GM23338 (cell line): ENCODE measurements at regions not wholly inside any gene's neighbourhood (a gene's known extent, or its start where the extent isn't known, plus 50 kb on each side); places are given as distances from the start of the nearest gene placed in this dataset.

Experiments
- ATAC-seq: fragments of 200-7000 bp; cut with Tn5 transposase; 3 replicates; pipeline ENCODE4 v1.9.1; 2020
- DNase-seq: peaks from one replicate; pipeline ENCODE4 v3.0.0-alpha.2; 2015; ENCODE audit warnings: low spot score
- H2AFZ ChIP-seq: fragments of 200-600 bp; sonication (generic); 2 replicates; pipeline ENCODE4 v1.8.0; 2016; ENCODE audit warnings: antibody characterized with exemption, mild to moderate bottlenecking, moderate library complexity
- H3F3A ChIP-seq: fragments of 200-600 bp; sonication (generic); replicated peaks from 2 replicates; pipeline ENCODE4 v1.8.0; 2017; ENCODE audit warnings: antibody characterized with exemption, mixed run types, low read depth
- H3K27ac ChIP-seq: fragments of 200-600 bp; sonication (generic); 2 replicates; pipeline ENCODE4 v1.6.1; 2016; ENCODE audit warnings: low read depth
- H3K27me3 ChIP-seq: fragments of 200-600 bp; sonication (generic); 2 replicates; pipeline ENCODE4 v1.8.0; 2016; ENCODE audit warnings: mild to moderate bottlenecking, mixed run types, moderate library complexity; ENCODE audit not compliant: insufficient read depth
- H3K36me3 ChIP-seq: fragments of 200-600 bp; sonication (generic); 2 replicates; pipeline ENCODE4 v1.8.0; 2016; ENCODE audit warnings: mild to moderate bottlenecking; ENCODE audit not compliant: insufficient read depth
- H3K4me1 ChIP-seq: fragments of 200-600 bp; sonication (generic); 2 replicates; pipeline ENCODE4 v1.8.0; 2016; ENCODE audit warnings: mild to moderate bottlenecking, moderate library complexity; ENCODE audit not compliant: insufficient read depth
- H3K4me2 ChIP-seq: fragments of 200-600 bp; sonication (generic); 2 replicates; pipeline ENCODE4 v1.7.1; 2017; ENCODE audit warnings: mixed run types
- H3K4me3 ChIP-seq: fragments of 200-600 bp; sonication (generic); 2 replicates; pipeline ENCODE4 v1.6.1; 2016; ENCODE audit warnings: mixed run types
- H3K79me2 ChIP-seq: fragments of 200-600 bp; sonication (generic); replicated peaks from 2 replicates; pipeline ENCODE4 v1.8.0; 2017; ENCODE audit warnings: mild to moderate bottlenecking; ENCODE audit not compliant: insufficient read depth
- H3K9me2 ChIP-seq: fragments of 200-600 bp; sonication (generic); 2 replicates; pipeline ENCODE4 v1.8.0; 2017; ENCODE audit not compliant: insufficient read depth
- H4K20me1 ChIP-seq: fragments of 200-600 bp; sonication (generic); replicated peaks from 2 replicates; pipeline ENCODE4 v1.8.0; 2017; ENCODE audit warnings: mild to moderate bottlenecking; ENCODE audit not compliant: insufficient read depth
- H3K27ac Mint-ChIP-seq: 2 replicates; pipeline ENCODE4 v1.8.0; 2020; ENCODE audit warnings: inconsistent platforms, mild to moderate bottlenecking, moderate library complexity, mixed read lengths
- H3K27me3 Mint-ChIP-seq: 3 replicates; pipeline ENCODE4 v1.8.0; 2022; ENCODE audit warnings: low read depth, mild to moderate bottlenecking, moderate library complexity, mixed read lengths, inconsistent platforms; ENCODE audit not compliant: insufficient read depth, poor library complexity
- H3K36me3 Mint-ChIP-seq: 3 replicates; pipeline ENCODE4 v1.8.0; 2021; ENCODE audit warnings: low read depth, mild to moderate bottlenecking, inconsistent platforms, moderate library complexity, mixed read lengths
- H3K4me1 Mint-ChIP-seq: 3 replicates; pipeline ENCODE4 v1.8.0; 2020; ENCODE audit warnings: mild to moderate bottlenecking, inconsistent platforms, mixed read lengths
- H3K4me3 Mint-ChIP-seq: 3 replicates; pipeline ENCODE4 v1.8.0; 2021; ENCODE audit warnings: moderate library complexity, mild to moderate bottlenecking, inconsistent platforms, mixed read lengths
- H3K9me3 Mint-ChIP-seq: 3 replicates; pipeline ENCODE4 v1.8.0; 2020; ENCODE audit warnings: moderate library complexity, mild to moderate bottlenecking, inconsistent platforms, mixed read lengths
- CREB1 ChIP-seq: fragments of 250-450 bp; sonication (Bioruptor Pico); IDR thresholded peaks from 2 replicates; pipeline ENCODE4 v1.5.0; 2020; ENCODE audit warnings: low read depth, mild to moderate bottlenecking, moderate library complexity
- EZH2 ChIP-seq: fragments of 200-600 bp; sonication (generic); IDR thresholded peaks from one replicate; pipeline ENCODE4 v1.8.0; 2017; ENCODE audit warnings: antibody characterized with exemption, mild to moderate bottlenecking, low read depth; ENCODE audit not compliant: unreplicated experiment
- EZH2phosphoT487 ChIP-seq: fragments of 200-600 bp; sonication (generic); IDR thresholded peaks from one replicate; pipeline ENCODE4 v1.8.1; 2018; ENCODE audit warnings: antibody characterized with exemption; ENCODE audit not compliant: unreplicated experiment
- JUNB ChIP-seq: IDR thresholded peaks from one replicate; pipeline ENCODE4 v1.6.1; 2016; ENCODE audit warnings: antibody characterized with exemption; ENCODE audit not compliant: unreplicated experiment
- NANOG ChIP-seq: IDR thresholded peaks from 2 replicates; pipeline ENCODE4 v1.6.1; 2016; ENCODE audit warnings: antibody characterized with exemption, borderline replicate concordance
- POLR2AphosphoS5 ChIP-seq: IDR thresholded peaks from 2 replicates; pipeline ENCODE4 v1.6.1; 2016; ENCODE audit warnings: antibody characterized with exemption, low read depth
- ZNF114 ChIP-seq: fragments of 250-450 bp; sonication (Bioruptor Pico); IDR thresholded peaks from 2 replicates; pipeline ENCODE4 v1.5.0; 2020; ENCODE audit warnings: mild to moderate bottlenecking, moderate library complexity
- ZNF331 ChIP-seq: fragments of 250-450 bp; sonication (Bioruptor Pico); IDR thresholded peaks from 2 replicates; pipeline ENCODE4 v1.5.0; 2020; ENCODE audit warnings: low read depth, mild to moderate bottlenecking, moderate library complexity
- TF ChIP-seq, protein P1 (sequence below): IDR thresholded peaks from 2 replicates; pipeline ENCODE4 v1.6.1; 2016; ENCODE audit warnings: antibody characterized with exemption
- TF ChIP-seq, protein P2 (sequence below): fragments of 250-450 bp; sonication (Bioruptor Pico); IDR thresholded peaks from 2 replicates; pipeline ENCODE4 v1.5.0; 2020; ENCODE audit warnings: mild to moderate bottlenecking, moderate library complexity
- TF ChIP-seq, protein P3 (sequence below), 2 experiments: fragments of 200-600 bp in 1 of 2; sonication (generic) in 1 of 2; conservative IDR thresholded peaks; 2 replicates each; pipeline versions ENCODE4 v1.5.1 to v1.6.1; 2016 to 2017; ENCODE audit warnings: antibody characterized with exemption in 2 of 2, low read depth in 2 of 2, mild to moderate bottlenecking in 2 of 2, moderate library complexity in 1 of 2

- ATAC-seq = no peak
- Mint-ChIP-seq H3K36me3 (no peaks in the 10 kb centered on the region), H3K4me1 (no peaks in the 10 kb centered on the region), H3K4me3 (no peak overlapping the region), H3K27me3 (no peaks in the 10 kb centered on the region), H3K9me3 (no peaks in the 10 kb centered on the region; the same call in 2 of the 3 replicates), H3K27ac (no peak overlapping the region)
- Histone ChIP-seq H3K4me2 (no peak overlapping the region), H3K36me3 (no peaks in the 10 kb centered on the region), H3K27ac (no peak overlapping the region), H3F3A (no peaks in the 10 kb centered on the region), H3K27me3 (no peaks in the 10 kb centered on the region), H3K79me2 (no peaks in the 10 kb centered on the region), H3K4me3 (no peak overlapping the region), H4K20me1 (no peaks in the 10 kb centered on the region), H3K4me1 (no peaks in the 10 kb centered on the region), H2AFZ (no peak overlapping the region), H3K9me2 (no peaks in the 10 kb centered on the region)
- TF ChIP-seq NANOG (no peak), EZH2phosphoT487 (no peak), CREB1 (CRISPR knock-in tag) (no peak), ZNF114 (CRISPR knock-in tag) (no peak), EZH2 (no peak)
- TF ChIP-seq, protein P1, sequence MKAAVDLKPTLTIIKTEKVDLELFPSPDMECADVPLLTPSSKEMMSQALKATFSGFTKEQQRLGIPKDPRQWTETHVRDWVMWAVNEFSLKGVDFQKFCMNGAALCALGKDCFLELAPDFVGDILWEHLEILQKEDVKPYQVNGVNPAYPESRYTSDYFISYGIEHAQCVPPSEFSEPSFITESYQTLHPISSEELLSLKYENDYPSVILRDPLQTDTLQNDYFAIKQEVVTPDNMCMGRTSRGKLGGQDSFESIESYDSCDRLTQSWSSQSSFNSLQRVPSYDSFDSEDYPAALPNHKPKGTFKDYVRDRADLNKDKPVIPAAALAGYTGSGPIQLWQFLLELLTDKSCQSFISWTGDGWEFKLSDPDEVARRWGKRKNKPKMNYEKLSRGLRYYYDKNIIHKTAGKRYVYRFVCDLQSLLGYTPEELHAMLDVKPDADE = no peak
- DNase-seq = no peak
These were observed 261.8 kb upstream of the MYOCD start for GRCh38 chr17:12403881-12404398.

GRCh38 chr17:12406623-12407215 is 259.0 kb upstream of the MYOCD start:
- no peak overlapping the region; the same call in 1 of the 2 replicates for H2AFZ ChIP-seq
- no peaks in the 10 kb centered on the region for H3K79me2 ChIP-seq
- Mint-ChIP-seq H3K27ac (no peak overlapping the region), H3K27me3 (no peaks in the 10 kb centered on the region), H3K36me3 (no peaks in the 10 kb centered on the region), H3K9me3 (no peaks in the 10 kb centered on the region; the same call in 2 of the 3 replicates), H3K4me3 (no peak overlapping the region), H3K4me1 (no peaks in the 10 kb centered on the region)
- H3K36me3 ChIP-seq = no peaks in the 10 kb centered on the region
- no peak overlapping the region for H3K4me2 ChIP-seq
- H3K9me2 ChIP-seq = no peaks in the 10 kb centered on the region
- H4K20me1 ChIP-seq = no peaks in the 10 kb centered on the region
- H3K27me3 ChIP-seq = no peaks in the 10 kb centered on the region
- no peak for ATAC-seq
- H3F3A ChIP-seq = no peaks in the 10 kb centered on the region
- no peaks in the 10 kb centered on the region for H3K4me1 ChIP-seq
- H3K27ac ChIP-seq = no peak overlapping the region
- H3K4me3 ChIP-seq = no peak overlapping the region
- DNase-seq = no peak
- TF ChIP-seq, protein P2, sequence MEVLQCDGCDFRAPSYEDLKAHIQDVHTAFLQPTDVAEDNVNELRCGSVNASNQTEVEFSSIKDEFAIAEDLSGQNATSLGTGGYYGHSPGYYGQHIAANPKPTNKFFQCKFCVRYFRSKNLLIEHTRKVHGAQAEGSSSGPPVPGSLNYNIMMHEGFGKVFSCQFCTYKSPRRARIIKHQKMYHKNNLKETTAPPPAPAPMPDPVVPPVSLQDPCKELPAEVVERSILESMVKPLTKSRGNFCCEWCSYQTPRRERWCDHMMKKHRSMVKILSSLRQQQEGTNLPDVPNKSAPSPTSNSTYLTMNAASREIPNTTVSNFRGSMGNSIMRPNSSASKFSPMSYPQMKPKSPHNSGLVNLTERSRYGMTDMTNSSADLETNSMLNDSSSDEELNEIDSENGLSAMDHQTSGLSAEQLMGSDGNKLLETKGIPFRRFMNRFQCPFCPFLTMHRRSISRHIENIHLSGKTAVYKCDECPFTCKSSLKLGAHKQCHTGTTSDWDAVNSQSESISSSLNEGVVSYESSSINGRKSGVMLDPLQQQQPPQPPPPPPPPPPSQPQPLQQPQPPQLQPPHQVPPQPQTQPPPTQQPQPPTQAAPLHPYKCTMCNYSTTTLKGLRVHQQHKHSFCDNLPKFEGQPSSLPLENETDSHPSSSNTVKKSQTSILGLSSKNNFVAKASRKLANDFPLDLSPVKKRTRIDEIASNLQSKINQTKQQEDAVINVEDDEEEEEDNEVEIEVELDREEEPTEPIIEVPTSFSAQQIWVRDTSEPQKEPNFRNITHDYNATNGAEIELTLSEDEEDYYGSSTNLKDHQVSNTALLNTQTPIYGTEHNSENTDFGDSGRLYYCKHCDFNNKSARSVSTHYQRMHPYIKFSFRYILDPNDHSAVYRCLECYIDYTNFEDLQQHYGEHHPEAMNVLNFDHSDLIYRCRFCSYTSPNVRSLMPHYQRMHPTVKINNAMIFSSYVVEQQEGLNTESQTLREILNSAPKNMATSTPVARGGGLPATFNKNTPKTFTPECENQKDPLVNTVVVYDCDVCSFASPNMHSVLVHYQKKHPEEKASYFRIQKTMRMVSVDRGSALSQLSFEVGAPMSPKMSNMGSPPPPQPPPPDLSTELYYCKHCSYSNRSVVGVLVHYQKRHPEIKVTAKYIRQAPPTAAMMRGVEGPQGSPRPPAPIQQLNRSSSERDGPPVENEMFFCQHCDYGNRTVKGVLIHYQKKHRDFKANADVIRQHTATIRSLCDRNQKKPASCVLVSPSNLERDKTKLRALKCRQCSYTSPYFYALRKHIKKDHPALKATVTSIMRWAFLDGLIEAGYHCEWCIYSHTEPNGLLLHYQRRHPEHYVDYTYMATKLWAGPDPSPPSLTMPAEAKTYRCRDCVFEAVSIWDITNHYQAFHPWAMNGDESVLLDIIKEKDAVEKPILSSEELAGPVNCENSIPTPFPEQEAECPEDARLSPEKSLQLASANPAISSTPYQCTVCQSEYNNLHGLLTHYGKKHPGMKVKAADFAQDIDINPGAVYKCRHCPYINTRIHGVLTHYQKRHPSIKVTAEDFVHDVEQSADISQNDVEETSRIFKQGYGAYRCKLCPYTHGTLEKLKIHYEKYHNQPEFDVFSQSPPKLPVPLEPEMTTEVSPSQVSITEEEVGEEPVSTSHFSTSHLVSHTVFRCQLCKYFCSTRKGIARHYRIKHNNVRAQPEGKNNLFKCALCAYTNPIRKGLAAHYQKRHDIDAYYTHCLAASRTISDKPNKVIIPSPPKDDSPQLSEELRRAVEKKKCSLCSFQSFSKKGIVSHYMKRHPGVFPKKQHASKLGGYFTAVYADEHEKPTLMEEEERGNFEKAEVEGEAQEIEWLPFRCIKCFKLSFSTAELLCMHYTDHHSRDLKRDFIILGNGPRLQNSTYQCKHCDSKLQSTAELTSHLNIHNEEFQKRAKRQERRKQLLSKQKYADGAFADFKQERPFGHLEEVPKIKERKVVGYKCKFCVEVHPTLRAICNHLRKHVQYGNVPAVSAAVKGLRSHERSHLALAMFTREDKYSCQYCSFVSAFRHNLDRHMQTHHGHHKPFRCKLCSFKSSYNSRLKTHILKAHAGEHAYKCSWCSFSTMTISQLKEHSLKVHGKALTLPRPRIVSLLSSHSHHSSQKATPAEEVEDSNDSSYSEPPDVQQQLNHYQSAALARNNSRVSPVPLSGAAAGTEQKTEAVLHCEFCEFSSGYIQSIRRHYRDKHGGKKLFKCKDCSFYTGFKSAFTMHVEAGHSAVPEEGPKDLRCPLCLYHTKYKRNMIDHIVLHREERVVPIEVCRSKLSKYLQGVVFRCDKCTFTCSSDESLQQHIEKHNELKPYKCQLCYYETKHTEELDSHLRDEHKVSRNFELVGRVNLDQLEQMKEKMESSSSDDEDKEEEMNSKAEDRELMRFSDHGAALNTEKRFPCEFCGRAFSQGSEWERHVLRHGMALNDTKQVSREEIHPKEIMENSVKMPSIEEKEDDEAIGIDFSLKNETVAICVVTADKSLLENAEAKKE (CRISPR knock-in tag) = no peak
- TF ChIP-seq, protein P3, sequence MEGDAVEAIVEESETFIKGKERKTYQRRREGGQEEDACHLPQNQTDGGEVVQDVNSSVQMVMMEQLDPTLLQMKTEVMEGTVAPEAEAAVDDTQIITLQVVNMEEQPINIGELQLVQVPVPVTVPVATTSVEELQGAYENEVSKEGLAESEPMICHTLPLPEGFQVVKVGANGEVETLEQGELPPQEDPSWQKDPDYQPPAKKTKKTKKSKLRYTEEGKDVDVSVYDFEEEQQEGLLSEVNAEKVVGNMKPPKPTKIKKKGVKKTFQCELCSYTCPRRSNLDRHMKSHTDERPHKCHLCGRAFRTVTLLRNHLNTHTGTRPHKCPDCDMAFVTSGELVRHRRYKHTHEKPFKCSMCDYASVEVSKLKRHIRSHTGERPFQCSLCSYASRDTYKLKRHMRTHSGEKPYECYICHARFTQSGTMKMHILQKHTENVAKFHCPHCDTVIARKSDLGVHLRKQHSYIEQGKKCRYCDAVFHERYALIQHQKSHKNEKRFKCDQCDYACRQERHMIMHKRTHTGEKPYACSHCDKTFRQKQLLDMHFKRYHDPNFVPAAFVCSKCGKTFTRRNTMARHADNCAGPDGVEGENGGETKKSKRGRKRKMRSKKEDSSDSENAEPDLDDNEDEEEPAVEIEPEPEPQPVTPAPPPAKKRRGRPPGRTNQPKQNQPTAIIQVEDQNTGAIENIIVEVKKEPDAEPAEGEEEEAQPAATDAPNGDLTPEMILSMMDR (conservative IDR thresholded peaks at IDR 0.05; ENCODE audit: low read depth in 2 of 2) = no peak
- TF ChIP-seq JUNB = no peak
- no peak for TF ChIP-seq EZH2
- no peak for TF ChIP-seq EZH2phosphoT487
- no peak for TF ChIP-seq POLR2AphosphoS5
- no peak for TF ChIP-seq ZNF331 (CRISPR knock-in tag)
- no peak for TF ChIP-seq NANOG
